ENCODE measurements at regions not wholly inside any gene's neighbourhood (a gene's known extent, or its start where the extent isn't known, plus 50 kb on each side); places are given as distances from the start of the nearest gene placed in this dataset.

DNA sequence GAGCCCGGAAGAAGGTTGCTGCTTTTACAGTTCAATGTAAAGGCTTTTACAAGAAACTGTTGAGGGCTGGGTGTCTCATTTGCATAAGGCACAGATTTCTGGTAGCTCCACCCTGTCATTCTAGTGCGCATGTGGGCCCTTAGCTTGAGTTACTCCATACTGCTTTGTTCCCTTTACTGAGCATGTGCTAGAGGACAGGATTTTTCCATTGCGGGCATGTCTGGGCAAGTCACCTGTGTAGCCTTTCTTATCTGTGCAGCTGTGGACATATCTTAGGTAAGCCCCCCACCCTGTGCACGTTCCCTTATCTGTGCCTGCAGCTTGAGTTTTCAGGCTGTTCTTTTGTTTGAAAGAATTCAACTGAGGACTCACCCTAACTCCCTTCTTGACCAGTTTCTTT lies 56.2 kb upstream of the ARHGAP5 start:
- no peak for DNase-seq (ENCODE audit: low spot score)

DNA sequence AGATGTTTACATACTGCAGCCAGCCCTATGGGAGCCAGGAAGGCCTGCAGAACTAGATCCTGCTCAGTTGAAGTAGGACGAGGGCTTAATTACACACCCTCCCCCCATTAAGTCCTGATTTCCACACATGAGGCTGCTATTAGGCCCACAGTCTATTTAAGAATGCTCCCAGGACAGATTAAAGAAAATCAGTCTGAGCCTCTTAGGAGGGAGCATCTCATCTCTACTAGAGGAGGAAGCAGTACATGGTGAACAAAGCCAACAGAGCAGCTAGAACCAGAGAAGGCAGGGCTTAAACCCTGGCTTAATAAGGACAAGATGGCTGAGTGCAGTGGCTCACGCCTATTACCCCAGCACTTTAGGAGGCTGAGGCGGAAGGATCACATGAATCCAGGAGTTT lies 55.8 kb upstream of the ARHGAP5 start:
- DNase-seq (ENCODE audit: low spot score) = no peak

- no peak for DNase-seq (ENCODE audit: low spot score)
Measured at GRCh38 chr14:32022525-32022924, 54.6 kb upstream of the ARHGAP5 start.

GRCh38 chr14:32022938-32023466 lies 54.1 kb upstream of the ARHGAP5 start:
- no peak for DNase-seq (ENCODE audit: low spot score)

DNA sequence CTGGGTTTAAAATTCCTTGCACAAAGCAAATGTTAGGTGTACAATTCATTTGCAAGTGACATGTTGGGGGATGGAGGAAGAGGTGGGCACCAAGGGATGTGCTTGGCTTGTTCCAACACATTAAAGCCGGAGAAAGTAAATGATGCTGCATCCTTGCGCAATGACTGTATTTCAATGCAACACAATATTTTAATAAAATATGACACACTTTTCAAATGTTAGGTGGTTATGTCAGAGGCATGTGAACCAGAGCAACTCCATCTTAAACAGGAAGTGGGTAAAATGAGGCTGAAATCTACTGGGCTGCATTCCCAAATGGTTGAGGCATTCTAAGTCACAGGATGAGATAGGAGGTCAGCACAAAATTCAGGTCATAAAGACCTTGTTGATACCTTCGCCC lies 53.6 kb upstream of the ARHGAP5 start:
- DNase-seq (ENCODE audit: low spot score) = no peak

- no peak for DNase-seq (ENCODE audit: low spot score)
Measured at GRCh38 chr14:32027255-32027939, 49.7 kb upstream of the ARHGAP5 start.
